COR-L47 (cell line): ENCODE measurements at regions not wholly inside any gene's neighbourhood (a gene's known extent, or its start where the extent isn't known, plus 50 kb on each side); places are given as distances from the start of the nearest gene placed in this dataset.
"Not testable (repeated sequence)": the region's sequence is repeated elsewhere in the genome, so short reads cannot be mapped to it uniquely, and the experiment has no call there.

Experiments used
- DNase-seq: peaks from one replicate; lab custom pipeline; 2025; lab: John Stamatoyannopoulos, UW

DNA sequence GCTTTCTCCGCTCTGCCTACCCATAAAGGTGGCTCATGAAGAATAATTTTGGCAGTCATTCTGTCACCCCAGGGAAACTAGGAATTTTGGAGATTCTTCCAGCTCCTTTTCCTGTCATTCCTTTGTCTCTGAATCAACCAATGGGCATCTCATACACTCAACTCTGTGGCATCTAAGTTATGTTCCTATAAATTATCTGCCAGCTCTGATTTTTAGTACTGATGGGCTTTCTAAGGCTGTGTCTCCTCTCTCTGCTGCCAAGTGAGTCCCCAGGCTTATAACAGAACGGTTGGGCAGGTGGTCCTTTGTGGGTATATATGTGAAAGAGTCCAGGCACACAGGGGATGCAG is 226.8 kb downstream of the NMUR2 start:
- DNase-seq, result no peak

DNA sequence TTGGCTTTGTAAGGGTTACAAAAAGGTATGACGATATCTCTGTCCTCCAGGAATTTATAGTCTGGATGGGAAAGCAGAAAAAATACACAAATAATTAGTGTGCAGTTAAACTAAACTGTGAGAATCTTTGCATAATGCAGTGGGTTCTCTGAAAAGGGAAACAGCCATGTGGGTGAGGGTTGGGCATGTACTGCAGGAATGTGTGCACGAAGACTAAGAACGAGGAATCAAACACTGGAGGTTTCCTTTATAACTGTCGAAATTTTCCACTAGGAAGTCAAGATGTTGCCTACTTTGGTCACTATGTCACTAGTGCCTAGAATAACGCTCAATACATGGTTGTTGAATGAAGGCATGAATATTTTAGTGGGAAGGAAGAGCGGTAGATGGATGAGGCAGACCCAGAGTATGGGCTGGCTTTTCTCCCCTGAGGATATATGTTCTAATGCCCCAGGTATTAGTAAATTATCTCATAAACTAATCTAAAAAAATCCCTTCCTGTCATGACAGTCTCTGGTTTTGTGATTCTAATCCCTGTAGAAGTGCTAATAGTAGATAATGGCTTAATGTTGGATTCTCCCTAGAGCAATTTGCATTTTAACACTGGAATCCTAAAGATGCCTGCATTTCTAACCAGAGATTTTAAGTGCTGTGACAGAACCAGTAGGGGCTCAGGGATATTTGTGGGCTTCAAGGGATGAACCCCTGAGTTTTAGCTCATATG is 227.3 kb downstream of the NMUR2 start:
- no peak for DNase-seq

DNA sequence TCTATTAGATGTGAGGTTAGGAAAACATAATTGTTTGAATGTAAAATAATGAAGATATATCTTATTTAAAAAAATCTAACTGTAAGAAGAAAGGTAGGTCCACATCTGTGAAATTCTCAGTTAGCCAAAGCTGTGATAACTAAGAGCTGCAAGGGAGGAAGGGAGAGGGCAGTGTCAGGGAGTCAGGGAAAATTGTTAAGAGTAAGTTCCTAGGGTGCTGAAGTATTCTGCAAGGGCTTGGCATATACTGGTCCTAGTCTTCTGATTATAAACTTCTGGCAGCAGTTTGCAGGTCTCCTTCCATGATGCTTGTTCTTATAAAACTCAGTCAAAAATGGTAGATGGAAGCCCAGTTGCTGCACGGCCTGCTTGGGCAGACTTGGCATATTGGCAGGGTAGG is 233.2 kb downstream of the NMUR2 start:
- no peak for DNase-seq

DNA sequence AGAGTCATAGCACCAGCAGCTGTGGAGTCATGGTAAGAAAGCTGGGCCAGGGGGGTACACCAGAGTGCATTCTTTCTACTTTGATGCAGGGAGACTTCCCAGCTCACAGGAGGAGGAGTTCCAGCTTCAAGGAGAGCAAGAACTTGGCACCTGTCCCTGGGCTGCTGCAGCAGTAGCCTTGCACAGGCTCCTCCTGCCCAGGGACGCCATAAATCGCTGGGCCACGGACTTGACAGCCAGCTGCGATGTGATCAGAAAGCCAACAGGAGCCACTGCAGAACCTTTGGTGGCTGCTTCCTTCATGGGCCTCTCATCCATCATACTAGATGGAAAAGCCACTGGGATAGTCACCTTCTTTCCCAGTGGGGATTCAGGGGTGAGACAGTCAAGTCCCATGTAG is 234.7 kb downstream of the NMUR2 start:
- DNase-seq, result no peak

DNA sequence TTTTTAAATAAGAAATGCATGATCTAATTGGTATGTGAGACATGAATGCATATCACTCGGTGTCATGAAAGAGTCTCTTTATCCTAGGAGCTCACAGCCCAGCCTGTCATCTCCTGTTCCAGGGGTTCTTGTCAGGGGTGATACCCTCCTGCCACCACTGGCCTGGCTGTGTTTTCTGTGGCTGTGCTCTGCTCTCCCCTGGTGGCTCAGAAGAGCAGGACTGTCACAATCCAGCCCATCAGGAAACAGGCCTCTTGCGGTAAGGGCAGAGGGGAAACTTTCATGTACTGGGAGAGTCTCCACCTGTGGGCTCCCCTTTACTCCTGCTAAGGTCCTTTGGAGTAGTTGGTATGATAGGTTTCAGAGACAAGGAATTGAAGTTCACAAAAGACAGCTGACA is 240.2 kb upstream of the GLRA1 start:
- DNase-seq, result no peak

DNA sequence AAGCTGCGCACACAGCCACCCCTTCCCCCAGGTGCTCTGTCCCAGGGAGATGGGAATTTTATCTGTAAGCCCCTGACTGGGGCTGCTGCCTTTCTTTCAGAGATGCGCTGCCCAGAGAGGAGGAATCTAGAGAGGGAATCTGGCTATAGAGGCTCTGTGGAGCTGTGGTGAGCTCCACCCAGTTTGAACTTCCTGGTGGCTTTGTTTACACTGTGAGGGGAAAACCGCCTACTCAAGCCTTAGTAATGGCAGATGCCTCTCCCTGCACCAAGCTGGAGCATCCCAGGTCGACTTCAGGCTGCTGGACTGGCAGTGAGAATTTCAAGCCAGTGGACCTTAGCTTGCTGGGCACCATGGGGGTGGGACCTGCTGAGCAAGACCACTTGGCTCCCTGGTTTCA is 235.2 kb upstream of the GLRA1 start:
- DNase-seq, result not testable (repeated sequence)

DNA sequence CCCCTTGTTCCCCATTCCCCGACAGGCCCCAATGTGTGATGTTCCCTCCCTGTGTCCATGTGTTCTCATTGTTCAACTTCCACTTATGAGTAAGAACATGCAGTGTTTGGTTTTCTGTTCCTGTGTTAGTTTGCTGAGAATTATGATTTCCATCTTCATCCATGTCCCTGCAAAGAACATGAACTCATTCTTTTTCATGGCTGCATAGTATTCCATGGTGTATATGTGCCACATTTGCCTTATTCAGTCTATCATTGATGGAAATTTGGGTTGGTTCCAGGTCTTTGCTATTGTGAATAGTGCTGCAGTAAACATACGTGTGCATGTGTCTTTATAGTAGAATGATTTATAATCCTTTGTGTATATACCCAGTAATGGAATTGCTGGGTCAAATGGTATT is 229.8 kb upstream of the GLRA1 start:
- not testable (repeated sequence) for DNase-seq

DNA sequence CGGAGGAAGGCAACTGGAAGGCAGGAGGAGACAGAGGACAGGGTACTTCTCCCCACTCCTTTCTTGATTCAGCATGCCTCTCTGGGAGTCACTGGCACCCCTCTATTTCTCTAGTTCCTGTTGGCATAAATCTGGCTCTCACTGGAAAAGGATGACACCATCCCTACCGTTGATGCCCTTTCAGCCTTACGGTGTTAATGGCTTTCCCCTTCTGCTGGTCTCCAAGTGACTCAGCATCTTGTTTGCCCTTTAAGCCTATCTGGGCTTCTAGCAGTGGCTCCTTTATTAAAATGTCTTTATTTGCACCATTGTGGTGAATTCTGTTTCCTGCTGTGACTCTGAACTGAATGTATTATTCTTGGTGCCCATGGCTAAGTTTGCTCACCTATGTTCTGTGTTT is 227.3 kb upstream of the GLRA1 start:
- no peak for DNase-seq

DNA sequence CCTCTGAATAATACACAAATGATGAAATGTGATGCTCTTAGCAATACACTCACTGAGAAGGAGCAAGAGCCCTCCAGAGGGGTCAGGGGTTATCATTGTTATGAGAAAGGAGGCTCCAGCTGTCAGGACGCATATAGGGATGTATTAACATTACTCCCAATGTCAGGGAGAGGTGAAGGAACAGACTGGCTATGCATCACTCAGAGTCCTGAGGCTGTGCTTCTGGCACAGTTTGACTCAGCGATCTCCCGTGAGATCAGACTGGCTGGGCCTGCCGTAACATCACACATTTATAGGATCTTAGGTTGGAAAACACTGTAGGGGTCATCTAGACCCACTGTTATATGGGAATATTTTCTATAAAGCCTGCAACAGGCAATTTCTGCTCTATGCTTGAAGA is 226.5 kb upstream of the GLRA1 start:
- no peak for DNase-seq

DNA sequence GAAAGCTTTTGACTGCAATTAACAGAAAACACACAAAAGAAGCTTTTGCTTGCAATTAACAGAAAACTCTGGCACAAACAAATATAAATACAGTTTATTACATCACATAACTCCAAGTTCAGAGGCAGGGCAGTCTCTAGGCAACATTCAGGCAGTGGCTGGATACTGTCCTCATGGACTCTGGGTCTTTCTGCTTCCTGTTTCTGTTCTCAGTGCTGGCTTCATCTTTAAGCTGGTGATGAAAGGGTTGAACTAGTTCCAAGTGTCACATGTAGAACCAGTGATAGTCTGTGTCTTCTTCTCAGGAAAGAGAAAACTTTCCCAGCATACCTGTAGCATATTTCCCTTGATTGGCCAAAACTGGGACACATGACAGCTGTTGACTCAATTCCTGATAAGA is 222.6 kb upstream of the GLRA1 start:
- DNase-seq, result no peak

DNA sequence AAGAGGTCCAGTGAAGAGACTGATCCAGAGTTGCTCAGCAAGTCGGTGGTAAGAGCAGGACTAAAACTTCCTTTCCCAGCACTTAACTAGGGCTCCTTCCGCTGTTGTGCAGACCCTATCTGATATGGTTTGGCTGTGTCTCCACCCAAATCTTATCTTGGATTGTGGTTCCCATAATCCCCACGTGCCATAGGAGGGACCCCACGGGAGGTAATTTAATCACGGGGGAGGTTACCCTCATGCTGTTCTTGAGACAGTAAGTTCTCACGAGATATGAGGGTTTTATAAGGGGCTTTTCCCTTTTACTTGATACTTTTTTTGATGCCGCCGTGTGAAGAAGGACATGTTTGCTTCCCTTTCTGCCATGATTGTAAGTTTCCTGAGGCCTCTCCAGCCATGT is 221.9 kb upstream of the GLRA1 start:
- DNase-seq, result no peak

DNA sequence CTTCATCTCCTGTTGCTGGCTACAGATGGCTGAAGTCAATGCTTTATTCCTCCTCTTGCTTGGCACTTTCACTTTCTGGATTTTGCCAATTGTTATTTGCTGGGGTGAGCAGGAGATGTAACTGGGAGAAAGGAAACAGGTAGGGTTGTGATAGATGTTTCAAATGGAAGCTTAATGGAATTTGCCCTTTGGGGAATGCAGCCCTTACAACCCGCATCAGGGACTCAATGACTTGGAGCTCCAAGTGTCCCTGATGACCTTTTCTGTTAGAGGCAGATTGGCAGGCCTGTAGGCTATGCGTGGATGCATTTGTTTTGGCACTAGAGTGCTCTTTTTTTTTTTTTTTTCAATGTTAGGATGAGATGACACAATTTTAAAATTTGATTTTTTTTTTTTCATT is 219.9 kb upstream of the GLRA1 start:
- no peak for DNase-seq

DNA sequence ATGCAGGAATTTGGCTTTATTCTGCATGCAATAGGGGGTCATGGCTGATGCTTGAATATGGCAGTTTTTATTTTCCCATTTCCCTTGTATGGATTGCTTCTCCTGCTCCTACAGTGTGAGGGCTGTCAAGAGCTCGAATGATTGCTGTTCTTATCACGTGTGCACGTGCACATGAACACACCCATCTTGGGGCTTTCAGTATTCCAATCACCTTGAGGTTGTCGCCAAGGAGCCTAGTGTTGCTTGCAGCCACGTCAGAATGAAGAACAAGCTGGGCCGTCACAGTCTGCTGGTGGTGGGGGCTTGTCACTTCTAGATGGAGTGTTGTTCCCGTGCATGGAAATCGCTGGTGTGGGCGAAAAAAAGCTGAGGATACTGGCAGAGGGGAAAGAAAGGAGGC is 219.4 kb upstream of the GLRA1 start:
- DNase-seq, result no peak

DNA sequence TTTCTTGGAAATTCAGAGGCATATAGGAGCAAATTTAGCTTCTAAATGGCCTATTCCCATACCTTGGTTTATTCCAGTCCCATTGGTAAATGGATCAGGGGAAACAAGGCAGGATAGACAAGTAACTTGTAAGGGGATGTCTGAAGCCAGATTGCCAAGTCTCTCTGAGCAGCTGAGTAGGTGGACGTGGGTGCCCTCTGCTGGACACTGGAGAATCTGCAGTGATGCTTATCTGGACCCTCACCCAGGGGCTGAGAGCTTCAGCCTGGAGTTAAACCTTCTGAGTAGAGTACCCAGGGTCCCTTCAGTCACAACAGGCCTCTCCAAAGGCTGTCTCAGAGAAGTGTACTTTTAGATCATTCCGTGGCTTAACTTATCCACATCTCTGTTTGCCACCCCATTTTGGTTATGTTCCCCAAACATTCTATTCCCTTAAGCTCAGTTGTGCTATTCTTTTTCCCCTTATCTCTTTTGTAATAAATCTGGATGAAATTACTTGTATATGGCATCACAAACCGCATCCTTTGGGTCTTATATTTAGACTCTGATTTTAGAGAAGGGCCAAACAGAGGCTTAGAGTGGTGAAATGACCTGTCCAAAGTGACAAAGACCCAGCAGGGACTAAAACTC is 218.3 kb upstream of the GLRA1 start:
- DNase-seq, result peak; percentile 29

DNA sequence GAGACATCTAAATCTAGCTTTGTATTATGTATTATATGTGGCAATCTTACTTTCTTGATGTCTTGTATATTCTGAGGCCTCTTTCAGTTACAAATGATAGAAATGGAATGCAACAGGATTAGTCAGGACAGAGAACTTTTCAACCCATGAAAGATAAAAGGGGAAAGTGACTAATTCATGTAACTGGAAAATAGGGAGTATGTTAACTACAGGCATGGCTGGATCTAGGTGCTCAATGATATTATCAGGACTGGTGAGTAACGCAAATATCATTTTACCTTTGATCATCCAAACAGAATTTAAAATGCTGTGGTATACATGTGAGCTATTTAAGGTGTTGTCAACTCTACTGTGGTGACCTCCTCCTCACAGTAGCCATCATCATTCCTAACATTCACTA is 215.7 kb upstream of the GLRA1 start:
- no peak for DNase-seq

DNA sequence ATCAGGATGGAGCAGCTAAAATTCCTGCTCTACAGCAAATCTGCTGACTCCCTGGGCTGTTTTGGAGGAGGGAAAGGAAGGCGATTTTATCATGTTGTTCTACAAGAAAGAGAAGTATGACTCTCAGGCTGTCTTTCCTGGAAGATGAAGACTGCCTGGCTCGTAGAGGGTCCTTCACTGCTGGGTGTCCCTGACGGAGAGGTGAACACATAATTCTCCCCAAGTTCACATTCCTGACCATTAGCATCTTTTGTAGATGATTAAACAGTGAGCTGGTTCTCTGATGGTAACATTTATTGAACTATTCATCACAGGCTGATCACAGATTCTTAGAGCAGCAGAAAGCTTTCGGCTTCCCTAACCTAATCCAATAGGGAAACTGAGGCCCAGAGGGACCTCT is 212.4 kb upstream of the GLRA1 start:
- no peak for DNase-seq

DNA sequence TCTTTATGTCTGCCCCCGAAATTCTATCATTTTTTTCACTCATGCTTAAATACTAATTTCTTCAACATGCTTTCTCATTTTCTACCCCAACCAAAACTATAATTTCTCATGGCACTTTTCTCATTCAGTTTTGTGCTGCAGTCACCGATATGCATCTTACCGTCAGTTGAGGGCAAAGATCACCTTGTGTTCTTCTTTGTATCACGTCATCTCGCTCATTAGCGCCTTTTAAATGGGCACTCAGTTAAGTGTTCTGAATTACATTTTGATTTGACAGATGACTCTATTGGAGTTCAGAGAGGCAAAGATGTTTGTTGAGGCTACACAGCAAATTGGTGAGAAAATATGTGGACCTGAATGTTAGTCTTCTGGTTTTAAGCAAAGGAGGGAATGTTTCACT is 211.7 kb upstream of the GLRA1 start:
- DNase-seq, result no peak

DNA sequence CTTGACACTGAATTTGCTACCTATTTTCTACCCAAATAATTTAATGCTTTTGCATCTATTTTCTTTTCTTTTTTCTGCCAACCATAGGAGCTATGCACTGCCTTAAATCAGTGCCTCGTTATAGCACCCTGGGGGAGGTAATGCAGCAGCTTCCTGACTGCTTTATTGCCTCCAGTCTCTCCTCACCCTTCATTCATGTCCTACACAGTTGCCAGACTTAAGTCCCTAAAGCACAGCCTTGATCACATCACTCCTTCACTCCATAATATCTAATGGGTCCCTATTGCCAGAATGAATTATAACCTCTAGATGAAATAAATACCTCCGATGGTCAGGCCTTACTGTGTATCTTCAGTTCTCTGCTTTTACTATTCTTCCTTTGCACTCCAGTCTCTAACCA is 211.2 kb upstream of the GLRA1 start:
- DNase-seq, result no peak

DNA sequence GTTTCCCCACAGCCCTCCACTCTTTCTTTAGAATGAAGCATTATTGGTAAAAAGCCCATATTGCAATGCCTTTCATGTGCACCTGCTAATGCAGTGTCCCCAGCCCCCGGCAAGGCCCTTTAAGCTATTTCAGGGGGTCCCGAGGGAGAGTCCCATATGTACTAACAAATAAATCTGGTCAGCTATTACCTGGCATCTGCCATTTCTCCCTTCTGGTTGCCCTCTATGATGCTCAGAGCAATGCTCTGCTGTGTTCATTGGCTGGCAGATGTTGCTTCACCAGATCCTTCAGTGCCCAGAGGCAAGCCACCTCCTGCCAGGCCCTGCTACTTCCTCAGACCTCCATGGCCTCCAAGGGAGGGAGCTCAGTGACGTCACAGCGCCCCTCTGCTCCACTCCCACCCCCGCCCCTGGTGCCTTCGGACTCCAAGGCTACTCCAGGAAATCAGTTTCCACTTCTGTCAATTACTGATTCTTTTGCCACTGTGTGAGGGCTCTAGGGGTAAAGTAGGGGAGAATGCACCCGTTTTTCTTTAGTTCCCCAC is 201.1 kb upstream of the GLRA1 start:
- DNase-seq, result no peak

DNA sequence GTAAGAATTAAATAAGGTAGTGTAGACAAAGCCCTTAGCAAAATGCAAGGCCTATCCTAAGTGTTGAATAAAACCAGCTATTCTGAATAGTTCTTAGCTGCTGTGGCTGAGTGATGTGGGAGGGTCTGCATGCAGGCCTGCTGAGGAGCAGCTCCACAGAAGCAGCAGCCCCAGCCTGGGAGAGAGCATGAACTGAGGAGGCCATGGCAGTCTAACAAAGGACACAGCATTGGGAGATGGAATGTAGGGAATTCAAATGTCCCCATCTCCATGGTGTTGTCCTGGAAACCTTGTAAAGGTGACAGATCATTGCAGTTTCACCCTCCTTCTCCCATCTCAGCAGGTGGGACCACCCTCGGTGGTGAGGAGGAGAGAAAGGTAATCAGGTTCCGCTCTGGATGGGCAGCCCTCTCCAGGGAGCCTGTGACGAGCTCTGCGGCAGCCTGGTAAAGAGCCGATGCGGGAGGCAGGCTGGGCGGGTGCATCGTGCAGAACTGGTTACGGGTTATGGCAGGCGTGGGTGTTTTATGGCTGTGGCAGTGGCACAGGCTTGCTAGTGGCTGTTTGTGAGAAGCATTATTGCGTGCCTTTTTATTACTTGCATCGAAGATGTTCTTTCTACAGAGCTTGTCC is 199.9 kb upstream of the GLRA1 start:
- peak; percentile 7 for DNase-seq

DNA sequence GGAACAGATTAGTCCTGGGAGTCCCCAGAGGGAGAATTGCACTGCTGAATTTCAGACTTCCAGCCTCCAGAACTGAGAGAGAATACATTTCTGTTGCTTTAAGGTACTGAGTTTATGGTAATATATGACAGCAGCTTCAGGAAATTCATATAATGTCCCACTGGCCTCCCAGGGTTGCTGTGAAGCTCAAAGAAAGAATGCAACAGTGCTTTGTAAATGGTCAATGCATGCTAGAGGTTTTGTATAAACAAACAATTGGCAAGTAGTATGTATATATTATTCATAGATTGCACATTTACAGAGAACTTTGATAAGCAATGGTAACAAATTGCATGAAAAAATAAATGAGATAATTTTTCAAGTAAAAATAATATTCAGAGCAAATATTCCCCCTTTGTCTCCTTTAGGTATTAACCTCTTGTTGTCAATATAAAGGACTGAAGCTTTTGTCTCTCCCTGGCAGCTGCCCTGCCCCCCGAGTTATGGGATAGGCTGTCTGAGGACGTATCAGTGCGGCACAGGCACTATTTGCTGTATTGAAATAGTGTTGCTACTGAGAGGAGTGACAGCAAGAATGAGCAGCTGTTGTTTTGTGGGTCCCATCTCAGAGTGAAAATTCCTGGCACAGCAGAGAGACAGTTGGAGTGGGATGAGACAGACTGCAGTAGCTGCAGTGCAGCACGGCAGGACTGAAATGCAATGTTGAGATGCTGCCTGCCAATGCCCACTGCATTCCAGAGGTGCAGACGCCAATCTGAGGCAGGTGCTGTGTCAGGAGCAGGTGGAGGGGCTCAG is 194.2 kb upstream of the GLRA1 start:
- no peak for DNase-seq

DNA sequence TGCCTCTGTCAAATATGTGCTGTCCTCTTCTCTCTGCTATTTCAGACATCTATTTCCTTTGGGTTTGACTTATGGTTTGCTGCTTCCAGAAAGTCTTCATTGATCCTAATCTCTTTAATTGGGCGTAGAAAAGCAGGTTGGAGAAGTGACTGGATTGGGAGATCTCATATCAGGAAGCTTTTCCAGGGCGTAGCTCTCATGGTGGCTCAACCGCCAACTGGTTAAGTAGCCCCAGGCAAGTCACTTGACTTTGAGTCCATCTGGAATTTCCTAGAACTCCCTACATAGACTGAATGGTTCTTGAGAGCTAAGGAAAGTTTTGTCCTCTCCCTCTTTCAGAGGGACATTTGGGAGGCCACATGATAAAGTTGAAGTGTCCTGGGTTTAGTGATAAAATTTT is 192.3 kb upstream of the GLRA1 start:
- no peak for DNase-seq

DNA sequence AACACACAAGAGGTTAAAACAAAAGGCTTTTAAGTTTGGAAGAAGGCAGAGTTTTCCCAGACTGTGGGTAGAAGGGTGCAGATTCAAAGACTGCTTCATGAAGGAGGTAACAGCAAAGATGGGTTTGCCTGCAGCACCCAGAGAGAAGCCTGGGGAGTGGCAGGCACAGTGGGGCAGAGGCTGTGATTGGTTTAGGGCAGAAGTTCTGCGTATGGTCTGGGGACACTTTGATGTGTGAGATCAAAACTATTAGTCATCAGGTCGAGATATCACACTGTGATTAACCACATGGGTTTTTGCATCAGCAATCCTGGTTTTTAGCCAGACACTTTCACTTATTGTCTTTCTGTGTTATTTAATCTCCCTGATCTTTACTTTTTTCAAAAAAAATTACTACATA is 188.8 kb upstream of the GLRA1 start:
- DNase-seq, result no peak
